ENCODE measurements at regions not wholly inside any gene's neighbourhood (a gene's known extent, or its start where the extent isn't known, plus 50 kb on each side); places are given as distances from the start of the nearest gene placed in this dataset.

DNA sequence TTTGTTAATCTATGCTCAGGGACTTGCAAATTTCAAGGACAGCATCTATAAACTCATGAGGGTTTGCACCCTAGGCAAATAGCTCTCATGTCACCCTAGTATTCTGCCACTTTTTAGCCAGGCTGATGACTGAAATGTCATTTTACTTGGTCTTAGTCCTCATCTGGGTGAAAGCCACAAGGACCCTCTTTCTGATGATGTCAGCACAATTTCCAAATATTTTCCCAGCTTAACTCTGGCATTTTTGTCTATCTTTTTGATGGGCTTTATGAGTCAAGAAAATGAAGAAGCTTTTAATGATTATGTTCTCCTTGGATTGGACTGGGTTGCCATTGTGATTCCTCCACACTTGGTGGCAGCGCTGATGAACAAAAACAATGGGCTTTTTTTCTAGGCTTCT, 420.1 kb upstream of the BTBD3 start:
- Histone ChIP-seq H3K36me3 (ENCODE audit: low read depth) (no peaks in the 10 kb centered on the region), H3K27ac (ENCODE audit: poor library complexity, severe bottlenecking) (no peak overlapping the region), H3K4me1 (ENCODE audit: insufficient read depth, poor library complexity, severe bottlenecking) (peaks cover 17% of the 10 kb centered on the region), H3K4me3 (ENCODE audit: severe bottlenecking) (no peak overlapping the region), H3K27me3 (ENCODE audit: insufficient read depth, poor library complexity, severe bottlenecking) (no peaks in the 10 kb centered on the region), H3K9me3 (ENCODE audit: severe bottlenecking) (no peaks in the 10 kb centered on the region)
- no peak for TF ChIP-seq CTCF (IDR thresholded peaks at IDR 0.05; ENCODE audit: poor library complexity, severe bottlenecking)
- ATAC-seq (ENCODE audit: low read depth) (no peak), DNase-seq (ENCODE audit: low spot score) (no peak)

DNA sequence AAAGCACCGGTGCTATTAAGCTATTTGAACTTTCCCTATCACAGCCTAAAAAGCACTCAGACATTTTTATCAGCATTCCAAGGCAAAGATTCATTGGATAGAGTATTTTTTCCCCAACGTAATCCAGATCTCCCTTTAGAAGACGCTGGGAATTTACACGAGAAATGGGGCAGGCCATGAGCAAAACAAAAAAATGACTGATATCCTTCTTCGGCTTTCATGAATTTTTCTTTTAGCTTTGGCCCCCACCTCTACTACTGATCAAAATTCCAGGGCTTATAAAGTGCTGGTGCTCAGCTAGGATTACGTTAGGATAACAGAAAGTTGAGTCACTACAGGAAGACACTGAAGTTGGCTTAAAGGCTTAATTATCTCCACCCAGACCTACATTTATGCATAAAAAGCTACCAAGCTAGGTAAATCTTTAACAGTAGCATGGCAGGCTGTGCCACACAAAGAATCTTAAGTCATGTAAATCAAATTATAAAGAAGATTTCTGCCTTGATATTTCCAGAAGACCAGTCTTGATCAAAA, 418.5 kb upstream of the BTBD3 start:
- Histone ChIP-seq H3K27ac (ENCODE audit: poor library complexity, severe bottlenecking) (no peak overlapping the region), H3K4me3 (ENCODE audit: severe bottlenecking) (no peak overlapping the region), H3K27me3 (ENCODE audit: insufficient read depth, poor library complexity, severe bottlenecking) (no peaks in the 10 kb centered on the region), H3K36me3 (ENCODE audit: low read depth) (no peaks in the 10 kb centered on the region), H3K4me1 (ENCODE audit: insufficient read depth, poor library complexity, severe bottlenecking) (peaks cover 17% of the 10 kb centered on the region), H3K9me3 (ENCODE audit: severe bottlenecking) (no peaks in the 10 kb centered on the region)
- DNase-seq (ENCODE audit: low spot score) (no peak), ATAC-seq (ENCODE audit: low read depth) (peak; percentile 84)
- TF ChIP-seq CTCF (IDR thresholded peaks at IDR 0.05; ENCODE audit: poor library complexity, severe bottlenecking): no peak

DNA sequence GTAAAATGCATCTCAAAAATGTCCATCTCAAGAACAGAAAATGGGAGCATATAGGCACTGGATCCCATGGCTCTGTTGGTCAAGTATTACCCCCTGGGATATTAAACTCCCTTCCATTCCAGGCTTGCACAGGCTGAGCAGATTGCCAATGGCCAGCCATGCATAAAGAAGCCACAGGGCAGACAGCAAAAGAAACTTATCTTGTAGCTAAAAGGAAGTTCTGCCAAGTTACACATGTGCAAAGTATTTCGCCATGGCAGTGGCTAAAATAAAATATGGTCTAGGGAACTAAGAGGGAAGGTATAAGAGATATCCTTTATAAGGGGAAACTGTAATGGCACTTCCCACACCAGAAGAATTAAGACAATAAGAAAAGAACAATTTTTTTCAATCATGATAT, 415.6 kb upstream of the BTBD3 start:
- no peak overlapping the region for H3K27ac ChIP-seq (ENCODE audit: poor library complexity, severe bottlenecking)
- no peak overlapping the region for H3K4me3 ChIP-seq (ENCODE audit: severe bottlenecking)
- ATAC-seq (ENCODE audit: low read depth) (no peak), DNase-seq (ENCODE audit: low spot score) (no peak)
- peaks cover 17% of the 10 kb centered on the region for H3K4me1 ChIP-seq (ENCODE audit: insufficient read depth, poor library complexity, severe bottlenecking)
- no peaks in the 10 kb centered on the region for H3K27me3 ChIP-seq (ENCODE audit: insufficient read depth, poor library complexity, severe bottlenecking)
- TF ChIP-seq CTCF (IDR thresholded peaks at IDR 0.05; ENCODE audit: poor library complexity, severe bottlenecking): no peak
- H3K36me3 ChIP-seq (ENCODE audit: low read depth): no peaks in the 10 kb centered on the region
- H3K9me3 ChIP-seq (ENCODE audit: severe bottlenecking): no peaks in the 10 kb centered on the region

DNA sequence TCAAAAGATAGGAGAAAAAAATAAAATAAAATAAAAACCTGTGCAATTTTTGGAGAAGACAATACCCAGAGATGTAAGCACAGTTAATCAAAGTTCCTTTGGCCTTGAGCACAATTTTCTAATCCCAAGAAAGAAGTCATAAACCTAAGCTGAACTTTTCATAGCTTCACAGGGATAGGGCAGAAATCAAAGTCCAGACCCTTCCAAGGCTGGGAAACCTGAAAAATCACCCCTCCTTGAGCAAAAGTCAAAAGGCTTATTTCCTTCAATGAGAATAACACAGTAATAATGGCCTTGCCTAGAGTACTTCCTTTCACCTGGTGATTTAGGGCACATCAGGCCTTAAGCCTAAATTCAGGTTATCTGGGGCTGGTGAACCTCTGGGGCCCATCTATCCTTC, 415.0 kb upstream of the BTBD3 start:
- Histone ChIP-seq H3K36me3 (ENCODE audit: low read depth) (no peaks in the 10 kb centered on the region), H3K4me3 (ENCODE audit: severe bottlenecking) (no peak overlapping the region), H3K27ac (ENCODE audit: poor library complexity, severe bottlenecking) (no peak overlapping the region), H3K27me3 (ENCODE audit: insufficient read depth, poor library complexity, severe bottlenecking) (no peaks in the 10 kb centered on the region), H3K9me3 (ENCODE audit: severe bottlenecking) (no peaks in the 10 kb centered on the region), H3K4me1 (ENCODE audit: insufficient read depth, poor library complexity, severe bottlenecking) (peaks cover 17% of the 10 kb centered on the region)
- no peak for TF ChIP-seq CTCF (IDR thresholded peaks at IDR 0.05; ENCODE audit: poor library complexity, severe bottlenecking)
- ATAC-seq (ENCODE audit: low read depth) (no peak), DNase-seq (ENCODE audit: low spot score) (no peak)

DNA sequence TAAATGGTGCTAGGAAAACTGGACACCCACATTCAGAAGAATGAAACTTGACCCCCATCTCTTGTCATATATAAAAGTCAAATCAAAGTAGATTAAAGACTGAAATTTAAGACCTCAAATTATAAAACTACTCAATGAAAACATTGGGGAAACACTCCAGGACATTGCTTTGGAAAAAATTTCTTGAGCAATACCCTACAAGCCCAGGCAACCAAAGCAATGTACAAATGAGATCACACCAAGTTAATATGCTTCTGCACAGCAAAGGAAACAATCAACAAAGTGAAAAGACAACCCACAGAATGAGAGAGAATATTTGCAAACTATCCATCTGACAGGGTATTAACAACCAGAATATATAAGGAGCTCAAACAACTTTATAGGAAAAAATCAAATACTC, 407.9 kb upstream of the BTBD3 start:
- H3K4me3 ChIP-seq (ENCODE audit: severe bottlenecking): no peak overlapping the region
- no peaks in the 10 kb centered on the region for H3K36me3 ChIP-seq (ENCODE audit: low read depth)
- no peak for ATAC-seq (ENCODE audit: low read depth)
- no peaks in the 10 kb centered on the region for H3K27me3 ChIP-seq (ENCODE audit: insufficient read depth, poor library complexity, severe bottlenecking)
- no peak overlapping the region for H3K27ac ChIP-seq (ENCODE audit: poor library complexity, severe bottlenecking)
- no peaks in the 10 kb centered on the region for H3K9me3 ChIP-seq (ENCODE audit: severe bottlenecking)
- DNase-seq (ENCODE audit: low spot score): no peak
- H3K4me1 ChIP-seq (ENCODE audit: insufficient read depth, poor library complexity, severe bottlenecking): no peaks in the 10 kb centered on the region
- TF ChIP-seq CTCF (IDR thresholded peaks at IDR 0.05; ENCODE audit: poor library complexity, severe bottlenecking): no peak

All from RWPE2 (cell line).